Coronary artery (tissue), 2 donors: ENCODE measurements at regions not wholly inside any gene's neighbourhood (a gene's known extent, or its start where the extent isn't known, plus 50 kb on each side); places are given as distances from the start of the nearest gene placed in this dataset.
"Not testable (repeated sequence)": the region's sequence is repeated elsewhere in the genome, so short reads cannot be mapped to it uniquely, and the experiment has no call there.

Experiments used
- DNase-seq: peaks from one replicate; pipeline ENCODE4 v3.0.0-alpha.2; 2017; ENCODE audit warnings: low spot score
- H3K27ac ChIP-seq, 2 donors: fragments of 200-600 bp; sonication (generic); one replicate each; pipeline ENCODE4 v1.5.1; 2016 to 2019
- H3K4me3 ChIP-seq: fragments of 200-600 bp; sonication (generic); 2 replicates; pipeline ENCODE4 v1.5.1; 2016; ENCODE audit warnings: mild to moderate bottlenecking, moderate library complexity
- CTCF ChIP-seq: fragments of 200-600 bp; sonication (generic); IDR thresholded peaks from one replicate; pipeline ENCODE4 v1.5.1; 2019; ENCODE audit warnings: antibody characterized with exemption

GRCh38 chr1:219074084-219074728, 99.5 kb upstream of the LYPLAL1 start:
- no peak overlapping the region for H3K27ac ChIP-seq
- DNase-seq, result no peak
- no peak for TF ChIP-seq CTCF
- H3K4me3 ChIP-seq, result no peak overlapping the region

- no peak for DNase-seq
- Histone ChIP-seq H3K27ac (no peak overlapping the region), H3K4me3 (no peak overlapping the region)
- no peak for TF ChIP-seq CTCF
Measured at GRCh38 chr1:219075121-219075879, 98.4 kb upstream of the LYPLAL1 start.

GRCh38 chr1:219076326-219076937, 97.2 kb upstream of the LYPLAL1 start:
- DNase-seq, result no peak
- Histone ChIP-seq H3K27ac (no peak overlapping the region), H3K4me3 (no peak overlapping the region)
- TF ChIP-seq CTCF, result no peak

GRCh38 chr1:219077767-219078166, 95.9 kb upstream of the LYPLAL1 start:
- H3K4me3 ChIP-seq, DNase-seq, H3K27ac ChIP-seq: not testable (repeated sequence)

GRCh38 chr1:219081943-219082925, 91.4 kb upstream of the LYPLAL1 start:
- TF ChIP-seq CTCF, result no peak
- H3K27ac ChIP-seq, result no peak overlapping the region

GRCh38 chr1:219083631-219084030, 90.0 kb upstream of the LYPLAL1 start:
- H3K27ac ChIP-seq, result no peak overlapping the region
- no peak for DNase-seq
- no peak overlapping the region for H3K4me3 ChIP-seq
- no peak for TF ChIP-seq CTCF

More at GRCh38 chr1:219081943-219082925, 91.4 kb upstream of the LYPLAL1 start:
- DNase-seq, result no peak
- no peak overlapping the region for H3K4me3 ChIP-seq

- no peak for TF ChIP-seq CTCF
- Histone ChIP-seq H3K4me3 (no peak overlapping the region), H3K27ac (no peak overlapping the region)
- DNase-seq, result no peak
Measured at GRCh38 chr1:219085082-219085481, 88.6 kb upstream of the LYPLAL1 start.
